NCI-H187 (cell line): ENCODE measurements at regions not wholly inside any gene's neighbourhood (a gene's known extent, or its start where the extent isn't known, plus 50 kb on each side); places are given as distances from the start of the nearest gene placed in this dataset.

ENCODE experiments used
- DNase-seq, 2 experiments: peaks; one replicate each; lab custom pipeline; 2025; lab: John Stamatoyannopoulos, UW

DNA sequence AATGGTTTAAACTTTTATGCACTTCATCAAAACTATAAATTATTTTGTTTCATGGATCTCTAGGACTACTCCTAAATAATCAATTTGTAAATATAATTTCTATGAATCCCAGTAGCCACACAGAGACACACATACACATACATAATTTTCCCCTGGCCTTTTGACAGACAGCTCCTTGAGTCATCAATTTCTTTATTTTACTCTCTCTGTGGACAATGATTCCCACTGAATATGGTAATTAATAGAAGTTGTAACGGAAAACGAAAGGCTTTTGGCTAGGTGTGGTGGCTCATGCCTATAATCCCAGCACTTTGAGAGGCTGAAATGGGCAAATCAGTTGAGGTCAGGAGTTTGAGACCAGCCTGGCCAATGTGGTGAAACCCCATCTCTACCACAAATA, 235.1 kb downstream of the EPHA4 start:
- no peak for DNase-seq

DNA sequence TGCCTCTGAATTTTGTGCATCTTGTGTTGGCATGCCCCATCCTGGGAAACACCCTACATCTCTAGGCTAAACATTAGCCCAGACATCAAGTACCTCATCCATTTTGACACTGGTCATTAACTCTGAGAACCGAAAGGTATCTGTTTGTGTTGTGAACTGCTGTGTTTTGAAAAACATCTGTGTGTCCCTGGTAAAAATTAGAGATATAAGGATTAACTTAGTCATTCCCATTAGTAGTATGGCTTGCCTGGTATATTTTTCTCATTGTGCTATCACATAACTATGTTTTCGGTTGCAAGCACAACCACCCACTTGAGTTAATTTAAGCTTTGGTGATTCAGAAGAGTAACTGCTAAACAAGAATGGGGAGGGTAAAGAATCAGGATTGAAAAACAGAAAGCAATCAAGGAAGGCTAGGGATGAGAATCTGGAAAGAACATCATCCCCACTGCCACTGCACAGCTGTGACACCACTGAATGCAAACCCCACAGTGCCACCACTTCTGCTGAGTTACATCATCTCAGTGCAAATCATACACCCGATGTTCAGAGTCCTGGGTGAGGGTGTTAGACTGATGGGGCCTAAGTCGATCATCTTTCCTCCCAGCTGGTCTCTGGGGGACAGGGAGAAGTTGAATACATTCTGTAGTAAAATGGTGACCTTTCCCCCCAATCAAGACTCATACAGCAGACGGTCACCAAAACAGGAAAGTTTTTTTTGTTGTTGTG, 234.0 kb downstream of the EPHA4 start:
- DNase-seq = no peak

DNA sequence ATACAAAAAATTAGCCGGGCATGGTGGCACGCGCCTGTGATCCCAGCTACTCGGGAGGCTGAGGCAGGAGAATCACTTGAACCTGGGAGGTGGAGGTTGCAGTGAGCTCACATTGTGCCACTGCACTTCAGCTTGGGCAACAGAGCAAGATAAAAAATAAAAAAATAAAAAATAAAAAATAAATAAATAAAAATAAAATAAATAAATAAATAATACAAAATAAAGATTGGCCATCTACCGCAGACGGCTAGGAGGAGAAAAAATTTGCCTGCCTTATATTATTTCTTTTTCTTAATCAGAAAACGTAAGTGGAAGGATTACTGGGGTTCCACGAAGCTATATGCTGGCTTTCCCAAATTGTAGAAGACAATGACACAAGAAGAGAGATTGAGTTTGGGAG, 229.7 kb downstream of the EPHA4 start:
- DNase-seq = no peak

DNA sequence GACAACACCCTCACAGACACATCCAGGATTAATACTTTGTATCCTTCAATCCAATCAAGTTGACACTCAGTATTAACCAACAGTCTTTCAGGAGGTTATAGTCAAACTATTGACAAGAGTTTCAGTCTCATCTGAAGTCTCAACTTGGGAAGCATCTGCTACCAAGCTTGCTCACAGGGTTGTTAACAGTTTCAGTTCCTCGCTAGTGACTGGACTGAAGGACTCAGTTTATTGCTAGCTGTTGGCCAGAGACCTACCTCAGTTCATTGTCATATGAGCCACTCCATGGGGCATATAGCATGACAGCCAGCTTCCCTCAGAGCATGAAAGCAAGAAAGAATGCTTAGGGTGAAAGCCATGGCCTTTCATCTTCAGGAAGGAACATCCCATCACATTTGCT, 228.6 kb downstream of the EPHA4 start:
- no peak for DNase-seq

DNA sequence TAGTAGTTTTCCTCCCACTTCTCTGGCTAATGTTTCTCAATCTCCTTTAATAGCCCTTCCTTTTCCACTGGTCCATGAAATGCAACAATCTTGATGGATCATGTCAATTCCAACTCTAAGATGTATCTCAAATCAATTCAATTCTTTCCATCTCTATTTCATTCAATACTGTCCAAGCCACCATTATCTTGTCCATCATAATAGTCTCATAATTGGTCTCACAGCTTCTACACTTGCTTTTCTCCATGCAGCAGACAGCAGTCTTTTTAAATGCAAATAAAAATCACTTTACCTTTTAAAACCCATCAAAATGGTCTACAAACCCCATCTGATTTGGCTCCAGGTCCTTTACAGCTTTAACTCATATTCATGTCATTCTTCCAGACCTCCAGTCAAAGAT, 226.6 kb downstream of the EPHA4 start:
- no peak for DNase-seq

DNA sequence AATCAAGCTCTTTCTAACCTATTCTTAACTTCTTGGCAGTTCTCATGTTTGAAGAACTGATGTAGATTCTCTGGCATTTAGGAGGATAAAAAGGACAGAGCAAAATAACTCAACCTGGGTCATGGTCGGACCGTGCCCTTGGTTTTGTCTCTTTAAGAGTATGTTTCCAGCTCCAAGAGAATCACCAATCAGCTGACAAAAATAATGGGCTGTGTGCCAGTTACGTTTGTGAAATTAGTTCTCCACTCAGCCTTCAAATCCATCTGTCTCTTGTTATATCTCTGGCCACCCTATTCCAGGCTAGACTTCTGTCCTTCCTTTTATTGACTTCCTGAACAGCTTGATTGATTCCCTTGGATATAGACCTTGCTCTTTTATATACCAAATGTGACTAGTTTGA, 225.7 kb downstream of the EPHA4 start:
- no peak for DNase-seq

DNA sequence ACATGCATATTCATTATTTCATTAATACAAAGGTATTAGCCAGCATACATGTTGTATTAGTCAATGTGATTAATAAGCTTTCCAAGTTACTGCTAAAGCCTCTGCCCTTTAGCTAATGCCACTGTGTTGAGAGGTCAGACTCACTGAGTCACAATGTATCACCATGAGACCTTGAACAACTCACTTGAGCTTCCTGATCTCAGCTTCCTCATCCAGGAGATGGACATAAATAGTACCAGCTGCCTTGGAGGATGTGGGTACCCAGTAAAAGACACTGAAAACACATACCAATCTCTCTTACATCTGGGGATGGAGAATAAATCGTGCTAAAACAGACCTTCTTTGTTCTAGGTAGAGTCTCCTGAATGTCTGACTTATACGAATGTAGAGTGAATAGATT, 224.6 kb downstream of the EPHA4 start:
- no peak for DNase-seq

DNA sequence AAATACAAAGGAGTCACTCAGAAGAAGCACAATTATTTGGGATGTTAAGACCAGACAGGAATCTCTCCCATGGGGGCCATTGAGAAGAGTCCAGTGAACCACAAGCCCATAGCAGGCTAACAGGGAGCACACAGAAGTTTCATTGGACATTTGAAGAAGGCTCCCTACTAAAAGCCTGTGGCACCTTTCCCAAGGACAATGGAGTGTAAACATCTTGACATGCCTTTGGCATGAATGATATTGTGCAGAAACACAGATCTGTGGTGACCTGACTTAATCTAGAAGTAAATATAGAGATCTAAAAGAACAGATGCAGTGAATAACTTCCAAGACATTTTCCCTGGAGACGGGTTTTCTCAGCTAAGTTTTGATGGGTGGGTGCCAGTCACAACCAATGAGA, 221.5 kb downstream of the EPHA4 start:
- no peak for DNase-seq

DNA sequence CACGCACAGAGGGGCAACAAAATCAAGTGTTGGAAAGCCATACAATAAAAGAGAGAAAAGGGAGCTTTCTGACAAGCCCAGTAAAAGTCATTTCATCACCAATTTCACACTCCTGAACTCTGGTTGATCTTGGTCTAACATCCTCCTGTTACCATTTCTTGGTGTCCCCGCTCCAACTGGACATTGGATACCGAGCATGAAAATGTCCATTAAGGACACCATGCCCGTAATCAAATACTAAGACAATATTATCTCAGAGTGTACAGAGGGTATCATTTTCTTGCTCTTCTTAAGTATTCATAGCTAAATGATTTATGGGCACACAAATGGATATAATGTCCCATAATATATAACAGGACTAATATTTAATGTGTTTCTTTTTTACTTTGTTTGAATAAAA, 218.9 kb downstream of the EPHA4 start:
- DNase-seq = no peak

DNA sequence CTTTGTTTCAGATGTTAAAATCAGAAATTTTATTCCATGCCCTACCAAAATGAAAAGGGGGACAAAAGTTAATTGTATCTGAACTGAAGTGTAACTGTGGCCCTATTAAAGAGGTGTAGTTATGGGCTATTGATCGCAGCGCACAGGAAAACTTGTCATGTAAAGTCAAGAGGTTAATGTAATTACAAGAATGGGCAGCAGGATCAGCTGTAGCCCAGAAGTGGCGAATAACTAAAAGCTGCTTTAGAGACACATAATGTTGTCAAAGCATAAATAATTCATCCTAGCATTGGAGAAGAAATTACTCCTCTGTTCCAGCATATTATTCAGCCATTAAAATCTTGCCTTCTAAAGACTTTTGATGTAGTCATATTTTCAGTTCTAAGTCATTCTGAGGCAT, 211.8 kb downstream of the EPHA4 start:
- no peak for DNase-seq

DNA sequence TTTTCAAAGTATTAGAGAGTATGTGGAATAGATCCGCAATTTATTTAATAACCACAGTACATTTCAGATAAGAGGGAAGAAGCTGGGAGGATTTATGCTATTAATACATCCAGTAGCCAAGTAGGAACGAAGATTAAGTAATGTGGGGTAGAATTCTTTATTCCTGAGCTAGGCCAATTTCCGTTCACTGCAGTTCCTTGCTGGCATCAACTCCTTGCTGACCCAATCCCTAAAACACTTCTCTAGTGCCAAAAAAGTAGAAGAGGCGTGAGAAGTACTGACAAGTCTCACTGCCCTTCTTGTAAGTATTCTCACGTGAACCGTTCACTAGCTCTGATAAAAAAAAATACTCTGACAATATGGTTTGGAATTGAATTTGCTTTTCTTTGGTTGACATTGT, 211.4 kb downstream of the EPHA4 start:
- no peak for DNase-seq

DNA sequence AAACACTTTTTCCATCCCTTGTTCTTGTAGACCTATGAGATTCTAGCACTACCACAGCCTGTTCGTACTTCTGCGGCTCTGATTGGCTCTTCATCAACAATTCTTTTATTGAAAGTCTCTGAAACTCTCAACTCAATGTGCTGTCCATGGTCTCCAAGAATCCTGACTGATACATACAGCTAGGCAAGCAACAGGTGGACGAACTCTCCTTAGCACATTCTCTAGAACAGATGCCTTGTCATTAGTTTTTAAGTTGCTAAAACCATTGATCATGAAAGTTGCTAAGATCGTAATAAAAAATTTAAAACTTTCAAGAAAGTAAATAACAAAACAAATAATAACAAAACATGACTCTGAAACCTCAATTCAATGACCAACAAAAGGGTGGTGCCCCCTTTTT, 210.5 kb downstream of the EPHA4 start:
- DNase-seq = no peak

DNA sequence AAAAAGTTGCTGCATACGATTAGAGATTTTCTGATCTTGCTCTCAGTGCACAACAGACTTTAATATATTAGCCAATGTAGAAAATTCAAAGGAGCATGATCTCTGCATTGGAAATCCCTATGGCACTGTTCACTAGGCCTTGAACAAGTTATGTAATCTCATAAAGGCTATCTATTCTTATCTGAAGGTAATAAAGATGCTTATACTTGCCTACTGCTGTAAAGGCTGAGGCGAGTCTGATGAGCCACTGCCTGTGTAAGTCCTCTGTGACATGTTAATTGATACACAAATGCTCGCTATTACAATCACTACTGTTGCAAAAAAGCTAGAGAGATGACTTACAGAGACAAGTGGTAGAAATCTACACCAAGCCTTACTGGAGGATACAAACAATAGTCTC, 207.4 kb downstream of the EPHA4 start:
- no peak for DNase-seq
